ENCODE measurements at regions not wholly inside any gene's neighbourhood (a gene's known extent, or its start where the extent isn't known, plus 50 kb on each side); places are given as distances from the start of the nearest gene placed in this dataset.

DNA sequence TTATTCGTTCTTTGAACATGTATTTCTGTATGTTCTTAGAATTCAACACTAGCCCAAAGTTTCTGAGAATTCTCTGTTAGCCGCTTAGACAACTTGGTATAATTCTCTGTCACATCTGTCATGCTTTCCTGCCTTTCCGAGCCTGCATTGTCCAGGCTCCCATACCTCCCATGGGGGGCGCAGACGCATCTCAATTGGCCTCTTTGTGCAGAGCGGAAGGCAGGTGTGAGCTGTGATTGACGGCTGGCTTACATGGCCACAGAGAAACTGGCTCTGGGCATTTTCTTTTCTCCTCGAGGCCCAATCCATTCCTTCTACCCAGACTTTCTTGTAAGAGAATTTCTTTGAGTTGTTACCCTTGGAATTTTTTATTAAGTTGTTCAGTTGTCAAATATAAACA lies 132.7 kb upstream of the SESN3 start:
- TF ChIP-seq, protein P1, sequence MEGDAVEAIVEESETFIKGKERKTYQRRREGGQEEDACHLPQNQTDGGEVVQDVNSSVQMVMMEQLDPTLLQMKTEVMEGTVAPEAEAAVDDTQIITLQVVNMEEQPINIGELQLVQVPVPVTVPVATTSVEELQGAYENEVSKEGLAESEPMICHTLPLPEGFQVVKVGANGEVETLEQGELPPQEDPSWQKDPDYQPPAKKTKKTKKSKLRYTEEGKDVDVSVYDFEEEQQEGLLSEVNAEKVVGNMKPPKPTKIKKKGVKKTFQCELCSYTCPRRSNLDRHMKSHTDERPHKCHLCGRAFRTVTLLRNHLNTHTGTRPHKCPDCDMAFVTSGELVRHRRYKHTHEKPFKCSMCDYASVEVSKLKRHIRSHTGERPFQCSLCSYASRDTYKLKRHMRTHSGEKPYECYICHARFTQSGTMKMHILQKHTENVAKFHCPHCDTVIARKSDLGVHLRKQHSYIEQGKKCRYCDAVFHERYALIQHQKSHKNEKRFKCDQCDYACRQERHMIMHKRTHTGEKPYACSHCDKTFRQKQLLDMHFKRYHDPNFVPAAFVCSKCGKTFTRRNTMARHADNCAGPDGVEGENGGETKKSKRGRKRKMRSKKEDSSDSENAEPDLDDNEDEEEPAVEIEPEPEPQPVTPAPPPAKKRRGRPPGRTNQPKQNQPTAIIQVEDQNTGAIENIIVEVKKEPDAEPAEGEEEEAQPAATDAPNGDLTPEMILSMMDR (IDR thresholded peaks at IDR 0.05), result no peak
- no peak for TF ChIP-seq POLR2A (IDR thresholded peaks at IDR 0.05)
- no peak for ATAC-seq
- WGBS (ENCODE audit: insufficient coverage, low coverage, low lambda C conversion rate, missing lambda C conversion rate), result 86% methylated on average over 5 of the region's 8 CpGs
- peaks cover 0 to 32% (median 3%) of the 10 kb centered on the region in 4 donors for H3K4me1 ChIP-seq
- no peaks in the 10 kb centered on the region for H3K27me3 ChIP-seq
- intact Hi-C loops (cut with DNase I), result no loop called here
- no peak overlapping the region for H3K4me3 ChIP-seq
- H3K36me3 ChIP-seq, result no peaks in the 10 kb centered on the region
- H3K9me3 ChIP-seq, result no peaks in the 10 kb centered on the region
- no peak for DNase-seq
- H3K27ac ChIP-seq, result no peak overlapping the region

DNA sequence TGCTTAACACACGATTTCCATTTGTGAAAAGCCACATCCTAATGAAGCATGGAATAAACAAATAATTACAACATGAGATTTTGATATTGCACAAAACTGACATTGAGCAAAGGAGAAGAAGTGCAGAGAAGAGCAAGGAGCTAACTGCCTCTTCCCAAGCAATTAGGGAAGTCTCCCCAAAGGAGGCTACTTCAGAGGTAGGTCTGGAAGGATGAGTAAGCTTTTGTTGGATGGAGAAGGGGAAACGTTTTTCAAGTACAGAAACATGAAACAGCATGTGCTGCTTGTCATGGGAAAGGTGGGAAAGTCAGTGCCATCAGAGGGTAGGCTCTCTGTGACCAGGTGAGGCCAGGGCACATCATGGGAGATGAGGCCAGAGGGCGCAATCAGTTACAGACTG lies 132.2 kb upstream of the SESN3 start:
- TF ChIP-seq, protein P1 (IDR thresholded peaks at IDR 0.05), result no peak
- TF ChIP-seq POLR2A (IDR thresholded peaks at IDR 0.05), result no peak
- ATAC-seq (peak in 2 of 4 donors; percentile 2 to 10), DNase-seq (no peak)
- no peak overlapping the region for H3K4me3 ChIP-seq
- H3K27me3 ChIP-seq, result no peaks in the 10 kb centered on the region
- no peak overlapping the region for H3K27ac ChIP-seq
- intact Hi-C loops (cut with DNase I), result no loop called here
- WGBS (ENCODE audit: insufficient coverage, low coverage, low lambda C conversion rate, missing lambda C conversion rate), result 5% methylated on average over 2 of the region's 3 CpGs
- H3K9me3 ChIP-seq, result no peaks in the 10 kb centered on the region
- H3K4me1 ChIP-seq, result peaks cover 0 to 36% (median 3%) of the 10 kb centered on the region in 4 donors
- H3K36me3 ChIP-seq, result no peaks in the 10 kb centered on the region

DNA sequence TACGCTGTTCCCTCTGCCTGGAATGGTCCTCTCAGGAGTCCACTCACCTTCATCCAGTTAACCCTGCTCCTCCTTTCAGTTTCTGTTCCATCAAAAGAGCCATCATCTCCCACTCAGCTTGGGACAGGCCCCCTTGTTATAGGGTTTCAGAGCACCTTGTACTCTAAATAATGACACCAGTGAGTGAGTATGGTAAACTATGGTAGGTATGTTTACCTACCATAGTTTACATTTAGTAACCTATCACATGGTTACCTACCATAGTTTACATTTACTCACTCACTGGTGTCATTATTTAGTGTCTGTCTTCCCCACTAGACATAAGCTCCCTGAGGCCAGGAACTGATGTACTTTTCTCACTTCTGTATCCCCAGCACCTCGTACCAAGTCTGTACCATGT lies 130.2 kb upstream of the SESN3 start:
- H3K4me3 ChIP-seq, result no peak overlapping the region
- H3K27ac ChIP-seq, result no peak overlapping the region
- no peaks in the 10 kb centered on the region for H3K27me3 ChIP-seq
- H3K4me1 ChIP-seq, result peaks cover 0 to 36% (median 3%) of the 10 kb centered on the region in 4 donors
- no peaks in the 10 kb centered on the region for H3K9me3 ChIP-seq
- no peaks in the 10 kb centered on the region for H3K36me3 ChIP-seq
- ATAC-seq (no peak), DNase-seq (no peak)
- intact Hi-C loops (cut with DNase I), result no loop called here
- 97% methylated on average over 2 of the region's 2 CpGs for WGBS (ENCODE audit: insufficient coverage, low coverage, low lambda C conversion rate, missing lambda C conversion rate)
- TF ChIP-seq POLR2A (IDR thresholded peaks at IDR 0.05), result no peak
- TF ChIP-seq, protein P1 (IDR thresholded peaks at IDR 0.05), result no peak

DNA sequence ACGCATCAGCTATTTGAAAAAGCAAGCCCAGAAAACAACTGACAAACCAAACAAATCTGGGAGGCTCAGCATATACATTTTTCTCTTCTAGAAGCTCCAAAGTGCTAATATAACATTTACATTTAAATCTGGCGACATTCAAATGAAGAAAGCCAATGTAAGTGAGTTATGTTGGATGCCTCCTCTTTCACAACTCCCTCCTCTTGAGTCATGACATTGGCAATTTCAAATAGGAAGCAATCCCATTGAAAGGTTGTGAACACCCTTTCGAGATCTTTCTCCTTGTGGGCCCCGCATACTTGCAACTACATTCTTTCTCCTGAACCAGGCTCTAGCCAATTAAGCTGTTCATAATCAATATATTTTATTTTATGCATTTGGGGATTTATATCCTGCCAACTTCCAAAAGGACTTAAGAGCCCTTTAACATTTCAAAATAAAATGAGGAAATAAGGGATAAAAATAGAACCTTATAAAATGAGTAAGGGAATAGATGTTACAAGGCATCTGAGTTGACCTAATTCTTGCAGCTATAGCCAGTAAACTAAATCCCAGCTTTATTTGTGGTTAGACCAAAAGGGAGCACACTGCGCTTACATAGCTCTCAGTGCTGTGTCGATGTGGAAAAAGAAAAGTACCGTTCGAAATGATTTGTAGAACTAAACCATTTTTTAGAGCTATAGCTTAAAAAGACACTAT lies 129.5 kb upstream of the SESN3 start:
- no peak for TF ChIP-seq POLR2A (IDR thresholded peaks at IDR 0.05)
- TF ChIP-seq, protein P1 (IDR thresholded peaks at IDR 0.05), result no peak
- Histone ChIP-seq H3K27ac (no peak overlapping the region), H3K9me3 (no peaks in the 10 kb centered on the region), H3K4me3 (no peak overlapping the region), H3K27me3 (no peaks in the 10 kb centered on the region), H3K36me3 (no peaks in the 10 kb centered on the region), H3K4me1 (peaks cover 0 to 36% (median 3%) of the 10 kb centered on the region in 4 donors)
- ATAC-seq (no peak), DNase-seq (no peak)
- 82% methylated on average over 6 of the region's 8 CpGs for WGBS (ENCODE audit: insufficient coverage, low coverage, low lambda C conversion rate, missing lambda C conversion rate)
- intact Hi-C loops (cut with DNase I), result no loop called here

Measured in right lobe of liver (tissue), 6 donors.